HG02571 (cell line): ENCODE measurements at regions not wholly inside any gene's neighbourhood (a gene's known extent, or its start where the extent isn't known, plus 50 kb on each side); places are given as distances from the start of the nearest gene placed in this dataset.

Experiments used
- ATAC-seq: cut with Tn5 transposase; IDR thresholded peaks from one replicate; pipeline ENCODE4 v1.9.1; 2021; ENCODE audit warnings: mild to moderate bottlenecking, moderate library complexity; ENCODE audit not compliant: unreplicated experiment

- ATAC-seq: no peak
Measured at GRCh38 chr4:144202081-144202480, 61.6 kb upstream of the GYPA start.

- no peak for ATAC-seq
Measured at GRCh38 chr4:144203155-144203554, 62.6 kb upstream of the GYPA start.

GRCh38 chr4:144204431-144204830 is 63.9 kb upstream of the GYPA start:
- ATAC-seq: no peak

- no peak for ATAC-seq
Measured at GRCh38 chr4:144206711-144207110, 66.2 kb upstream of the GYPA start.

- no peak for ATAC-seq
Measured at GRCh38 chr4:144208074-144208473, 67.6 kb upstream of the GYPA start.

- no peak for ATAC-seq
Measured at GRCh38 chr4:144209491-144209890, 69.0 kb upstream of the GYPA start.

GRCh38 chr4:144213371-144213770 is 72.9 kb upstream of the GYPA start:
- no peak for ATAC-seq

- no peak for ATAC-seq
Measured at GRCh38 chr4:144223149-144223548, 82.6 kb upstream of the GYPA start.

GRCh38 chr4:144223661-144224060 is 83.1 kb upstream of the GYPA start:
- ATAC-seq: no peak

- no peak for ATAC-seq
Measured at GRCh38 chr4:144259285-144259684, 118.8 kb upstream of the GYPA start.

GRCh38 chr4:144267084-144267483 is 126.6 kb upstream of the GYPA start:
- no peak for ATAC-seq

- no peak for ATAC-seq
Measured at GRCh38 chr4:144280688-144281087, 140.2 kb upstream of the GYPA start.

- no peak for ATAC-seq
Measured at GRCh38 chr4:144283526-144283925, 143.0 kb upstream of the GYPA start.

GRCh38 chr4:144284026-144284425 is 143.5 kb upstream of the GYPA start:
- ATAC-seq: no peak

- ATAC-seq: peak; percentile 76
Measured at GRCh38 chr4:144288011-144288903, 147.7 kb upstream of the GYPA start.

GRCh38 chr4:144289667-144290428 is 149.3 kb upstream of the GYPA start:
- no peak for ATAC-seq

- ATAC-seq: no peak
Measured at GRCh38 chr4:144291164-144291563, 150.6 kb upstream of the GYPA start.

- ATAC-seq: no peak
Measured at GRCh38 chr4:144294211-144294610, 153.7 kb upstream of the GYPA start.

- no peak for ATAC-seq
Measured at GRCh38 chr4:144295286-144295995, 154.9 kb upstream of the GYPA start.

GRCh38 chr4:144296941-144297340 is 156.4 kb upstream of the GYPA start:
- no peak for ATAC-seq

GRCh38 chr4:144298519-144298918 is 158.0 kb upstream of the GYPA start:
- ATAC-seq: no peak
